H1 (cell line): ENCODE measurements at regions not wholly inside any gene's neighbourhood (a gene's known extent, or its start where the extent isn't known, plus 50 kb on each side); places are given as distances from the start of the nearest gene placed in this dataset.

Experiments
- CTCF ChIA-PET: fragments of 300-600 bp; sonication (Branson Sonifier 250); formaldehyde crosslinking; loops from one replicate; lab custom pipeline; 2021; ENCODE audit not compliant: partially characterized antibody; lab: Charles Lee
- POLR2A ChIA-PET: fragments of 300-600 bp; sonication (Branson Sonifier 250); formaldehyde crosslinking; loops from one replicate; lab custom pipeline; 2021; ENCODE audit warnings: inconsistent platforms; ENCODE audit not compliant: partially characterized antibody; lab: Charles Lee
- DNase-seq, 2 experiments: peaks; one replicate each; pipeline versions ENCODE4 v3.0.0 to v3.0.0-alpha.2; 2010 to 2022; ENCODE audit warnings: low spot score in 2 of 2, low read depth in 1 of 2, mixed read lengths in 1 of 2
- FAIRE-seq: peaks from 2 replicates; lab custom pipeline; 2011; peaks lifted over from hg19 to GRCh38; lab: Jason Lieb, UNC
- H2AFZ ChIP-seq: 2 replicates; pipeline ENCODE4 v1.8.1; 2012; ENCODE audit warnings: low read length, inconsistent platforms
- H2AK5ac ChIP-seq: 2 replicates; pipeline ENCODE4 v1.6.1; 2013; ENCODE audit warnings: low read depth, low read length
- H2BK120ac ChIP-seq: replicated peaks from 2 replicates; pipeline ENCODE3; 2013; ENCODE audit warnings: low read depth, low read length, inconsistent platforms
- H2BK12ac ChIP-seq: 2 replicates; pipeline ENCODE4 v1.6.1; 2013; ENCODE audit warnings: low read depth, low read length
- H2BK15ac ChIP-seq: 2 replicates; pipeline ENCODE4 v1.6.1; 2013; ENCODE audit warnings: low read length
- H2BK20ac ChIP-seq: 2 replicates; pipeline ENCODE4 v1.6.1; 2013; ENCODE audit warnings: low read length
- H2BK5ac ChIP-seq: 2 replicates; pipeline ENCODE4 v1.6.1; 2013; ENCODE audit warnings: low read depth, low read length
- H3K14ac ChIP-seq: 2 replicates; pipeline ENCODE4 v1.6.1; 2013; ENCODE audit warnings: inconsistent platforms; ENCODE audit not compliant: insufficient read length
- H3K18ac ChIP-seq: 2 replicates; pipeline ENCODE4 v1.6.1; 2013; ENCODE audit warnings: low read length; ENCODE audit errors: extremely low read depth
- H3K23ac ChIP-seq: 2 replicates; pipeline ENCODE4 v1.6.1; 2013; ENCODE audit warnings: inconsistent platforms; ENCODE audit not compliant: insufficient read length
- H3K23me2 ChIP-seq: 2 replicates; pipeline ENCODE4 v1.6.1; 2013; ENCODE audit warnings: low read depth, low read length
- H3K27ac ChIP-seq: 2 replicates; pipeline ENCODE4 v1.6.1; 2011; ENCODE audit warnings: low read depth, low read length, inconsistent platforms
- H3K27me3 ChIP-seq, 4 experiments: replicated peaks in 1 of 4; 1 replicate in 1 of 4; 2 replicates in 3 of 4; pipeline versions ENCODE4 v1.6.1 to v1.8.1; 2011 to 2013; ENCODE audit warnings: low read length in 3 of 4, mild to moderate bottlenecking in 3 of 4, inconsistent platforms in 2 of 4, mixed read lengths in 2 of 4, moderate library complexity in 1 of 4; ENCODE audit not compliant: control insufficient read depth in 3 of 4, insufficient read depth in 3 of 4; ENCODE audit errors: extremely low read depth in 1 of 4
- H3K36me3 ChIP-seq, 4 experiments: 2 replicates each; pipeline versions ENCODE4 v1.6.1 to v1.8.1; 2011 to 2013; ENCODE audit warnings: mild to moderate bottlenecking in 4 of 4, low read length in 3 of 4, moderate library complexity in 2 of 4, control low read depth in 1 of 4, inconsistent platforms in 1 of 4; ENCODE audit not compliant: insufficient read depth in 4 of 4, control insufficient read depth in 2 of 4
- H3K4ac ChIP-seq: replicated peaks from 2 replicates; pipeline ENCODE3; 2013; ENCODE audit warnings: low read length, low read depth, mixed read lengths, inconsistent platforms; ENCODE audit not compliant: insufficient read length
- H3K4me1 ChIP-seq, 4 experiments: replicated peaks in 1 of 4; 1 replicate in 1 of 4; 2 replicates in 3 of 4; pipeline versions ENCODE4 v1.6.1 to v1.8.1; 2011 to 2013; ENCODE audit warnings: low read length in 3 of 4, inconsistent platforms in 2 of 4, mixed read lengths in 1 of 4; ENCODE audit not compliant: insufficient read depth in 4 of 4, control insufficient read depth in 3 of 4
- H3K4me2 ChIP-seq, 2 experiments: 2 replicates each; pipeline versions ENCODE4 v1.6.1 to v1.8.1; 2011 to 2013; ENCODE audit warnings: low read depth in 2 of 2, low read length in 2 of 2, control low read depth in 1 of 2, inconsistent platforms in 1 of 2, mild to moderate bottlenecking in 1 of 2; ENCODE audit not compliant: insufficient read depth in 1 of 2
- H3K4me3 ChIP-seq, 4 experiments: fragments of 200-600, 300-600 bp in 1 of 4; sonication (generic), shearing (Covaris generic), sonication (Bioruptor Twin) in 1 of 4; 2 replicates each; pipeline versions ENCODE4 v1.5.1 to v1.8.1; 2011 to 2016; ENCODE audit warnings: low read length in 4 of 4, low read depth in 3 of 4, control low read depth in 2 of 4, inconsistent platforms in 2 of 4, mild to moderate bottlenecking in 2 of 4, mixed read lengths in 1 of 4, moderate library complexity in 1 of 4; ENCODE audit not compliant: insufficient read depth in 2 of 4; ENCODE audit errors: extremely low read depth in 1 of 4
- H3K56ac ChIP-seq: replicated peaks from 2 replicates; pipeline ENCODE3; 2013; ENCODE audit warnings: low read depth, mild to moderate bottlenecking, mixed read lengths, low read length, inconsistent platforms; ENCODE audit not compliant: insufficient read length
- H3K79me1 ChIP-seq: 2 replicates; pipeline ENCODE4 v1.6.1; 2013; ENCODE audit warnings: low read depth, low read length, control low read depth
- H3K79me2 ChIP-seq, 2 experiments: 2 replicates each; pipeline versions ENCODE4 v1.6.1 to v1.8.1; 2012 to 2013; ENCODE audit warnings: low read length in 2 of 2, mild to moderate bottlenecking in 2 of 2, inconsistent platforms in 1 of 2; ENCODE audit not compliant: insufficient read depth in 2 of 2, control insufficient read depth in 1 of 2
- H3K9ac ChIP-seq, 4 experiments: replicated peaks in 1 of 4; 1 replicate in 1 of 4; 2 replicates in 3 of 4; pipeline versions ENCODE4 v1.6.1 to v1.8.1; 2011 to 2013; ENCODE audit warnings: low read depth in 3 of 4, low read length in 3 of 4, control low read depth in 2 of 4, mild to moderate bottlenecking in 2 of 4, moderate library complexity in 2 of 4, inconsistent platforms in 1 of 4; ENCODE audit errors: extremely low read depth in 1 of 4
- H3K9me3 ChIP-seq, 2 experiments: 2 replicates each; pipeline versions ENCODE4 v1.6.1 to v1.8.1; 2012 to 2013; ENCODE audit warnings: mild to moderate bottlenecking in 2 of 2, moderate library complexity in 2 of 2, control low read depth in 1 of 2, inconsistent platforms in 1 of 2, low read depth in 1 of 2, low read length in 1 of 2, mixed read lengths in 1 of 2; ENCODE audit not compliant: insufficient read depth in 2 of 2
- H4K20me1 ChIP-seq, 2 experiments: replicated peaks in 1 of 2; 2 replicates each; pipeline versions ENCODE3 to v1.8.1; 2011 to 2013; ENCODE audit warnings: inconsistent platforms in 2 of 2, low read length in 2 of 2, mild to moderate bottlenecking in 1 of 2; ENCODE audit not compliant: insufficient read depth in 2 of 2, control insufficient read depth in 1 of 2
- H4K5ac ChIP-seq: 2 replicates; pipeline ENCODE4 v1.6.1; 2013; ENCODE audit warnings: low read length, low read depth, mixed read lengths, inconsistent platforms; ENCODE audit not compliant: insufficient read length
- H4K8ac ChIP-seq: 2 replicates; pipeline ENCODE4 v1.8.0; 2013; ENCODE audit warnings: mild to moderate bottlenecking, moderate library complexity, low read length, inconsistent platforms; ENCODE audit not compliant: insufficient read depth; ENCODE audit errors: extremely low read depth
- H4K91ac ChIP-seq: replicated peaks from 2 replicates; pipeline ENCODE3; 2013; ENCODE audit warnings: low read length, mixed read lengths, inconsistent platforms; ENCODE audit not compliant: insufficient read length
- CTBP2 ChIP-seq: IDR thresholded peaks from 2 replicates; pipeline ENCODE4 v1.7.0; 2011; ENCODE audit warnings: borderline replicate concordance, mild to moderate bottlenecking, moderate library complexity, mixed read lengths, low read length; ENCODE audit not compliant: insufficient read depth, insufficient read length
- SIN3A ChIP-seq, 2 experiments: IDR thresholded peaks in 1 of 2; conservative IDR thresholded peaks in 1 of 2; 2 replicates each; pipeline ENCODE4 v1.6.1; 2011 to 2012; ENCODE audit warnings: low read length in 2 of 2, improper control_type of control experiment in 1 of 2, low read depth in 1 of 2, mild to moderate bottlenecking in 1 of 2
- WGBS, 2 experiments: shearing (Covaris generic) in 1 of 2; methylation state at CpG; one replicate each; pipeline versions ENCODE4 v1.1.6 to v1.1.7; 2013 to 2015; ENCODE audit warnings: low lambda C conversion rate in 2 of 2, mixed read lengths in 2 of 2, inconsistent platforms in 1 of 2, low coverage in 1 of 2, missing lambda C conversion rate in 1 of 2; ENCODE audit not compliant: insufficient replicate concordance in 2 of 2, insufficient coverage in 1 of 2, insufficient read length in 1 of 2; ENCODE audit errors: extremely low coverage in 1 of 2, missing lambda C conversion rate in 1 of 2; 5-methylcytosine and 5-hydroxymethylcytosine counted together

DNA sequence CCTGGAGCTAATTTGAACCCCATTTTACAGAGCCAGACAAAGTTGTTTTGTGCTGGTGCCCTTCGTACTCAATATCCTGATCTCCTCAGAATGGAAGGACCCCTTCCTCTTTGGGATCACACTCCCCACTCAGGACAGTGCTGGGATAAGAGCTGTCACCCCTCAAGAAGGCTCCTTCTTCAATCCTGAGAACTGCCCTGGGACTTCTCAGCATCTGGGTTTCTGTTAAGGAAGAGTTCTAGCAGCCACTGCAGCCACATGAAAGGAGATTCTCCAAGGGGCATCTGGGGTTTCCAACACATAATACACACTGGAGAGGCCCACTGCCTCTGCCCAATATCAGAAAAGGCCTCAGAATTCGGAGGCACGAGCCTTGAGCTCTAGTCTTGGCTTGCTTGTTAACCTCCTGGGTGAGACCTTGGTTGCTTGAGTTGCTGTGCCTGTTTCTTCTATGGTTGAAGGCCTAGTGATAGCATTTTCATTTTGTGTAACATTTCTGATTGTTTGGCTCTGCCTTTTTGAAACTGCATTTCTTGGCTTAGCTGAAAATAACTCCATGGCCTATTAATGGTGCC is 78.8 kb upstream of the NMNAT3 start:
- no peaks in the 10 kb centered on the region for H3K79me2 ChIP-seq
- no peak overlapping the region for H3K14ac ChIP-seq
- no peaks in the 10 kb centered on the region for H3K27me3 ChIP-seq
- no peak overlapping the region for H2BK120ac ChIP-seq
- CTCF ChIA-PET = no interaction called here
- no peak overlapping the region for H2AK5ac ChIP-seq
- H3K23me2 ChIP-seq = no peaks in the 10 kb centered on the region
- no peak overlapping the region for H4K8ac ChIP-seq
- H3K4me3 ChIP-seq = no peak overlapping the region
- POLR2A ChIA-PET = no interaction called here
- H2AFZ ChIP-seq = no peak overlapping the region
- no peak overlapping the region for H3K4me2 ChIP-seq
- no peak for FAIRE-seq
- no peak overlapping the region for H3K18ac ChIP-seq
- H3K4me1 ChIP-seq = no peaks in the 10 kb centered on the region
- DNase-seq = no peak
- no peak overlapping the region for H3K23ac ChIP-seq
- H2BK20ac ChIP-seq = no peak overlapping the region
- H3K56ac ChIP-seq = no peak overlapping the region
- no peaks in the 10 kb centered on the region for H3K9me3 ChIP-seq
- H4K20me1 ChIP-seq = no peaks in the 10 kb centered on the region
- H2BK15ac ChIP-seq = no peak overlapping the region
- no peak overlapping the region for H2BK5ac ChIP-seq
- no peak overlapping the region for H3K4ac ChIP-seq
- no peak overlapping the region for H3K27ac ChIP-seq
- H3K79me1 ChIP-seq = no peaks in the 10 kb centered on the region
- no peak overlapping the region for H4K5ac ChIP-seq
- H4K91ac ChIP-seq = no peak overlapping the region
- H3K9ac ChIP-seq = no peak overlapping the region
- 87% methylated on average over 3 of the region's 3 CpGs; no CpG with 5 or more reads in 1 of the 2 experiments for WGBS, 2 experiments
- H3K36me3 ChIP-seq = no peaks in the 10 kb centered on the region
- H2BK12ac ChIP-seq = no peak overlapping the region
- no peak for TF ChIP-seq CTBP2
- TF ChIP-seq SIN3A (conservative IDR thresholded peaks at IDR 0.05 in 1 of 2, IDR thresholded peaks at IDR 0.05 in 1 of 2; ENCODE audit: low read depth in 1 of 2, low read length in 2 of 2) = no peak
